GM12874 (cell line): ENCODE measurements at regions not wholly inside any gene's neighbourhood (a gene's known extent, or its start where the extent isn't known, plus 50 kb on each side); places are given as distances from the start of the nearest gene placed in this dataset.

Source experiments
- CTCF ChIP-seq: IDR thresholded peaks from 2 replicates; pipeline ENCODE4 v1.5.1; 2011; ENCODE audit warnings: low read depth, mild to moderate bottlenecking, control low read depth, low read length, moderate library complexity; ENCODE audit not compliant: insufficient read depth

DNA sequence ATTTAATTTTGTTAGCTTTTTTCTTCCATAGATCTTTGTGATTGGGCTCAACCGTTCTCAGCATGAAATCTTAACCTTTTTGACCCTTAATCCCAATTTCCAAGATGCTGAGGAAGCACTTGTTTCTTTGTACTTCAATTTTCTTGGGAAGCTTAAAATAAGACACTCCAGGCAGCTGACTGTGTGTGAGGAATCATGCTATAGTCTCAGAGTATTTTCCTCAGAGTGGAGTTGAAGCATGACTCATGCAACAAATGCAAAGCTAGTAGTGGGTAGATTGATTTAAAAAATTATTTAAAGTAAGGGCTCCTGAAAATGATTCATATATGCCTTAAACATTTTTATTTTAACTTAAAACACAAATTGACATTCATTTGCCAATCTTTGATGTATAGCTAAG lies 168.7 kb downstream of the BTBD3 start:
- TF ChIP-seq CTCF, result no peak

DNA sequence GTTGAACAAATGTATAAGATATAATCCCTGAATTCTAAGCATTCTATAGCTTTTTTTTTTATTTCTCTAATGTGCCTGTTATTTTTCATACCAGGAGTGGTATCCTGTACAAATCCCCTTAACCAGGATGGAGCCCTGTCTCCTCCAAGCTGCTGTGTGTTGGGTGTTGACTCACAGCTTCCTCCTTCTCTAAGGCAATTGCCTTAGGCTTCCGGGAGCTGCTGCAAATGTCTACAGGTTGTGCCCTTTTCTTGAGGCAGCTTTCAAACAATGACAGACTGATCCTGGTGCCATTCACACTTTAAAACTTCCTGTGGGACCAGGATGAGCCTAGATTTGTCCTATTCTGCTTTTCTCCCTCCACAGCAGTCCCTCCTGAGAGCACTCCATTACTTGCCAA lies 173.2 kb downstream of the BTBD3 start:
- TF ChIP-seq CTCF, result no peak

DNA sequence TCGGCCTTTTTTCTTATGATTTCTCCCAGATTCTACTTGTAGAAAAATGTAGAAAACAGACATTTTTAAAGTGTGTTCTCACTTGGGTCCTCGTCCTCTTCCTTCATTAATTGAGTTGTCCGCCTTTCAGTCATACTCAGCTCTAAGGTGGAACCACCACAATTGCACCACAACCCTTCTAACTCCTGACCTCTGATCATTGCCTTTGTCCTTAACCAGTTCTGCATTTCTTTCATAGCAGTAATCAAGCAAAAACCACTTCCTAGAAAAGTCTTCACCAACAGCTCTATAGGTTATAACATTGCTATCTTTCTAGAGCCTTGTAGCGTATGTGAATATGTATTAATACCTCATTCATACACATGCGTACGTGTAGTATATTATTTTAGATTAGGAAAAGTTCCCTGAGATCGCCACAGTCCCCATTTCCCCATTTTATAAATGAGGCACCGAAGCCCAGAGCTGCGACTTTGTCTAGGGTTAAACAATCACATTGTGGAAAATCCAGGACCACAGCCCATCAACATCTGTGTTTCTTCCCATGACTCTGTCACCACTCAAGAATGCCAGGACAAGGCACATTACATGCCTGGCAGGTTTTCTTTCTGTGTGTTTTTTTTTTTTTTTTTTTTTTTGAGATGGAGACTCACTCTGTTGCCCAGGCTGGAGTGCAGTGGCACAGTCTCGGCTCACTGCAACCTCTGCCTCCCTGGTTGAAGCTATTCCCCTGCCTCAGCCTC lies 175.5 kb downstream of the BTBD3 start:
- no peak for TF ChIP-seq CTCF

- TF ChIP-seq CTCF, result no peak
Observed at GRCh38 chr20:12095180-12095920, 177.7 kb downstream of the BTBD3 start.

GRCh38 chr20:12098421-12098820 lies 180.7 kb downstream of the BTBD3 start:
- TF ChIP-seq CTCF, result no peak

- no peak for TF ChIP-seq CTCF
Observed at GRCh38 chr20:12108846-12109245, 191.2 kb downstream of the BTBD3 start.

DNA sequence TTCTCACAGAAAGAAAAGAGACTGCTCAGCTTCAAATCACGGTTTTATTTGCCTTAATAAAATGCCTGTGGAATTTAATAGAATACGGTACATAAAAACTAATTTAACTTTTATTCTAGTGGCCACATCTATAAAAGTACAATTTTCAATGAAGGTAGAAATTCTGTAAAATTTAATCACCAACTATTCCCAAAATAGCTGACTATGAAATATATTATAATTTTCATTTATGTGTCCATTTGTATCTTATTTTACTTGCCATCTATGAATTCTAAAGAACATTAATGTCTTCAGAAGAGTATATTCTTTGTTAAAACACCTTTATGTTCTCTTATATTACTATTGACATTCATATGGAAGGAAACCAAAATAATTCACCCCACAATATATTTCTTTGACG lies 192.6 kb downstream of the BTBD3 start:
- no peak for TF ChIP-seq CTCF
